IMR-90 (cell line): ENCODE measurements at regions not wholly inside any gene's neighbourhood (a gene's known extent, or its start where the extent isn't known, plus 50 kb on each side); places are given as distances from the start of the nearest gene placed in this dataset.

ENCODE experiments used
- ATAC-seq: fragments of 200-7000 bp; cut with Tn5 transposase; 2 replicates; pipeline ENCODE4 v1.9.1; 2020; ENCODE audit warnings: low read depth, mild to moderate bottlenecking, moderate library complexity
- BruUV-seq: library from RNA; stranded (reverse); fragments of 400-500 nt; replicated peaks from 2 replicates; lab custom pipeline; 2021; lab: Mats Ljungman, UMichigan
- CTCF ChIA-PET: fragments of 300-600 bp; formaldehyde crosslinking; extraction: SDS; loops from one replicate; lab custom pipeline; 2021; ENCODE audit warnings: antibody characterized with exemption; lab: Yijun Ruan, JAX
- POLR2A ChIA-PET: fragments of 300-600 bp; sonication (Branson Sonifier 250); formaldehyde crosslinking; loops from one replicate; lab custom pipeline; 2022; ENCODE audit warnings: antibody characterized with exemption; ENCODE audit not compliant: unreplicated experiment; lab: Charles Lee
- DNase-seq: peaks from one replicate; pipeline ENCODE4 v3.0.0; 2013
- H2AFZ ChIP-seq: replicated peaks from 2 replicates; pipeline ENCODE3; 2013; ENCODE audit warnings: low read length, mild to moderate bottlenecking; ENCODE audit not compliant: poor library complexity
- H2AK5ac ChIP-seq: 2 replicates; pipeline ENCODE4 v1.6.1; 2013; ENCODE audit warnings: low read depth, low read length, inconsistent platforms
- H2AK9ac ChIP-seq: replicated peaks from 2 replicates; pipeline ENCODE3; 2013; ENCODE audit warnings: mild to moderate bottlenecking, low read depth, low read length, moderate library complexity; ENCODE audit not compliant: poor library complexity
- H2BK120ac ChIP-seq: 2 replicates; pipeline ENCODE4 v1.6.1; 2013; ENCODE audit warnings: low read depth, low read length, inconsistent platforms
- H2BK15ac ChIP-seq: 3 replicates; pipeline ENCODE4 v1.6.1; 2013; ENCODE audit warnings: low read depth, low read length, inconsistent platforms
- H2BK20ac ChIP-seq: 2 replicates; pipeline ENCODE4 v1.6.1; 2013; ENCODE audit warnings: low read depth, mild to moderate bottlenecking, inconsistent platforms, low read length, moderate library complexity
- H2BK5ac ChIP-seq: 2 replicates; pipeline ENCODE4 v1.6.1; 2013; ENCODE audit warnings: mild to moderate bottlenecking, low read depth, low read length, inconsistent platforms; ENCODE audit not compliant: poor library complexity, severe bottlenecking
- H3K14ac ChIP-seq: replicated peaks from 2 replicates; pipeline ENCODE4 v1.6.1; 2013; ENCODE audit warnings: low read depth, low read length, inconsistent platforms
- H3K18ac ChIP-seq: 2 replicates; pipeline ENCODE4 v1.6.1; 2013; ENCODE audit warnings: low read depth, low read length, control low read depth
- H3K23ac ChIP-seq: 2 replicates; pipeline ENCODE4 v1.6.1; 2013; ENCODE audit warnings: low read depth, low read length, inconsistent platforms
- H3K27ac ChIP-seq: 2 replicates; pipeline ENCODE4 v1.5.1; 2013; ENCODE audit warnings: mild to moderate bottlenecking, control low read depth, low read length; ENCODE audit not compliant: insufficient read depth
- H3K27me3 ChIP-seq: 2 replicates; pipeline ENCODE4 v1.6.1; 2013; ENCODE audit warnings: low read length; ENCODE audit not compliant: control insufficient read depth, insufficient read depth
- H3K36me3 ChIP-seq: 2 replicates; pipeline ENCODE4 v1.6.1; 2013; ENCODE audit warnings: low read length, mixed read lengths; ENCODE audit not compliant: control insufficient read depth, insufficient read depth
- H3K4ac ChIP-seq: 2 replicates; pipeline ENCODE4 v1.6.1; 2013; ENCODE audit warnings: low read depth, low read length, inconsistent platforms
- H3K4me1 ChIP-seq: 2 replicates; pipeline ENCODE4 v1.6.1; 2013; ENCODE audit warnings: low read length, mixed read lengths; ENCODE audit not compliant: control insufficient read depth, insufficient read depth
- H3K4me2 ChIP-seq: 2 replicates; pipeline ENCODE4 v1.6.1; 2013; ENCODE audit warnings: low read depth, mild to moderate bottlenecking, control low read depth, low read length, moderate library complexity
- H3K4me3 ChIP-seq: 2 replicates; pipeline ENCODE4 v1.5.1; 2013; ENCODE audit warnings: low read depth, mild to moderate bottlenecking, control low read depth, low read length, moderate library complexity; ENCODE audit not compliant: insufficient read depth
- H3K56ac ChIP-seq: 2 replicates; pipeline ENCODE4 v1.6.1; 2013; ENCODE audit warnings: low read length, inconsistent platforms; ENCODE audit not compliant: insufficient read depth; ENCODE audit errors: extremely low read depth
- H3K79me1 ChIP-seq, 2 experiments: 2 replicates each; pipeline ENCODE4 v1.6.1; 2013; ENCODE audit warnings: low read length in 2 of 2, inconsistent platforms in 1 of 2, low read depth in 1 of 2
- H3K9ac ChIP-seq: 2 replicates; pipeline ENCODE4 v1.6.1; 2013; ENCODE audit warnings: low read depth, low read length, control low read depth
- H3K9me1 ChIP-seq: 2 replicates; pipeline ENCODE4 v1.6.1; 2013; ENCODE audit warnings: low read length, inconsistent platforms; ENCODE audit not compliant: insufficient read depth
- H3K9me3 ChIP-seq: 2 replicates; pipeline ENCODE4 v1.6.1; 2013; ENCODE audit warnings: low read length; ENCODE audit not compliant: control insufficient read depth, insufficient read depth
- H4K20me1 ChIP-seq: 2 replicates; pipeline ENCODE4 v1.6.1; 2013; ENCODE audit warnings: low read length, inconsistent platforms; ENCODE audit not compliant: insufficient read depth
- H4K5ac ChIP-seq: 2 replicates; pipeline ENCODE4 v1.6.1; 2013; ENCODE audit warnings: mild to moderate bottlenecking, low read depth, low read length, control low read depth
- H4K8ac ChIP-seq, 2 experiments: 2 replicates each; pipeline ENCODE4 v1.6.1; 2013; ENCODE audit warnings: low read depth in 2 of 2, low read length in 2 of 2, control low read depth in 1 of 2, inconsistent platforms in 1 of 2
- H4K91ac ChIP-seq: 2 replicates; pipeline ENCODE4 v1.6.1; 2013; ENCODE audit warnings: low read depth, low read length, inconsistent platforms; ENCODE audit not compliant: insufficient read depth
- CEBPB ChIP-seq: IDR thresholded peaks from 2 replicates; pipeline ENCODE4 v1.6.1; 2012; ENCODE audit warnings: low read depth, low read length, improper control_type of control experiment
- MXI1 ChIP-seq: IDR thresholded peaks from 2 replicates; pipeline ENCODE4 v1.6.1; 2012; ENCODE audit warnings: low read depth, mild to moderate bottlenecking, low read length, moderate library complexity, borderline replicate concordance
- RAD21 ChIP-seq: IDR thresholded peaks from 2 replicates; pipeline ENCODE4 v1.6.1; 2012; ENCODE audit warnings: low read length, improper control_type of control experiment
- RFX5 ChIP-seq: IDR thresholded peaks from 2 replicates; pipeline ENCODE4 v1.8.0; 2012; ENCODE audit warnings: low read depth, mild to moderate bottlenecking, low read length, moderate library complexity
- WGBS, 2 experiments: methylation state at CpG; one replicate each; pipeline versions ENCODE4 v1.1.5 to v1.1.7; 2013; ENCODE audit warnings: missing lambda C conversion rate in 2 of 2; ENCODE audit not compliant: insufficient read length in 1 of 2; ENCODE audit errors: extremely low coverage in 2 of 2; 5-methylcytosine and 5-hydroxymethylcytosine counted together
- dilution Hi-C: fragments of 300-500 bp; cut with HindIII; formaldehyde crosslinking; loops from one replicate; pipeline ENCODE4 v1.14.3; 2018; ENCODE audit warnings: low sequenced_read_pairs; ENCODE audit not compliant: unreplicated experiment
- in situ Hi-C: fragments of 300-500 bp; cut with MboI; formaldehyde crosslinking; loops from 3 replicates; pipeline ENCODE4 v1.14.3; 2019; ENCODE audit warnings: low sequenced_read_pairs, inconsistent platforms, mixed read lengths
- intact Hi-C: fragments of 100-400 bp; cut with micrococcal nuclease; formaldehyde crosslinking; loops from 2 replicates; pipeline ENCODE4 v1.10.0; 2022

DNA sequence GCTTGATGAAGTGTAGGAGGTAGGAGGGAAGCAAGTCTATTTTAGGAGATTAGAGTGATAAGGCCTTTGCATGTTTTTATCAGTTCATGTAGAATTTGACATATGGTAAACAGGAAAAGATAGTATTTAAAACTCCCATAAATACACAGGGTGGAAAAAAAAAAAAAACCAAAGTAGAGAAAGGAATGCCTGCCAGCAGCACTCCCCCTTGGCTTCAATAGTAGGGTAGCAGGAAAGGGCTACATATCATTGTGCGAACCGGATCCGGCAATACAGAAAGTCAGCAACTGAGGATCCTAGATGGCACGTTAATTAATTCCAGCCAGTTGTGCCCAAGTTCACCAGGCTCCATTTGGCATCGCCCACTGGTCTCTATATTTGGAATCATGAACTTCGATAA lies 159.6 kb upstream of the SMIM21 start:
- Histone ChIP-seq H4K5ac (no peak overlapping the region), H2BK20ac (no peak overlapping the region), H3K4ac (no peak overlapping the region), H3K9me1 (peaks cover 5% of the 10 kb centered on the region; the same call in 1 of the 2 replicates), H3K56ac (no peak overlapping the region), H2BK5ac (no peak overlapping the region), H2AK9ac (no peak overlapping the region), H3K23ac (no peak overlapping the region), H4K20me1 (no peaks in the 10 kb centered on the region), H3K4me2 (no peak overlapping the region), H4K91ac (no peak overlapping the region), H2AFZ (no peak overlapping the region), H3K9ac (no peak overlapping the region), H4K8ac (no peak overlapping the region), H3K18ac (no peak overlapping the region), H2BK15ac (no peak overlapping the region), H3K14ac (no peak overlapping the region), H3K9me3 (peaks cover 2% of the 10 kb centered on the region), H3K27ac (no peak overlapping the region), H3K36me3 (no peaks in the 10 kb centered on the region), H3K4me3 (no peak overlapping the region), H3K79me1 (no peaks in the 10 kb centered on the region), H3K27me3 (no peaks in the 10 kb centered on the region), H3K4me1 (peaks cover 5% of the 10 kb centered on the region), H2AK5ac (no peak overlapping the region), H2BK120ac (no peak overlapping the region)
- in situ Hi-C loops = no loop called here
- BruUV-seq = no TSS peak
- ATAC-seq (no peak), DNase-seq (no peak)
- ChIA-PET CTCF (no interaction called here), POLR2A (no interaction called here)
- no CpG with 5 or more reads among the region's 6 CpGs for WGBS, 2 experiments
- TF ChIP-seq RAD21 (no peak), MXI1 (no peak), CEBPB (no peak), RFX5 (no peak)
- dilution Hi-C loops = no loop called here
- intact Hi-C loops = loop anchor here (10.0 kb wide), 1 partner anchor 172 kb away; no protein-coding TSS in a partner anchor
